Left ventricle myocardium inferior (tissue), 1 donor: ENCODE measurements at regions not wholly inside any gene's neighbourhood (a gene's known extent, or its start where the extent isn't known, plus 50 kb on each side); places are given as distances from the start of the nearest gene placed in this dataset.
A peak's percentile ranks its signal among the peaks of the same experiment; 100 is the strongest.

Source experiments
- DNase-seq: peaks from one replicate; pipeline ENCODE4 v3.0.0-alpha.2; 2020
- H3K27ac ChIP-seq: fragments of 200-600 bp; replicated peaks from 2 replicates; pipeline ENCODE4 v1.8.0; 2021
- H3K27me3 ChIP-seq: fragments of 200-600 bp; 2 replicates; pipeline ENCODE4 v1.8.0; 2021; ENCODE audit warnings: low read depth
- H3K36me3 ChIP-seq: fragments of 200-600 bp; 2 replicates; pipeline ENCODE4 v1.8.0; 2021
- H3K4me1 ChIP-seq: fragments of 200-600 bp; 2 replicates; pipeline ENCODE4 v1.8.0; 2021
- H3K4me3 ChIP-seq: fragments of 200-600 bp; 2 replicates; pipeline ENCODE4 v1.8.0; 2021; ENCODE audit warnings: mild to moderate bottlenecking, moderate library complexity
- H3K9me3 ChIP-seq: fragments of 200-600 bp; replicated peaks from 2 replicates; pipeline ENCODE4 v1.8.0; 2021
- CTCF ChIP-seq: fragments of 200-600 bp; IDR thresholded peaks from 2 replicates; pipeline ENCODE4 v1.8.0; 2021; ENCODE audit warnings: antibody characterized with exemption, mild to moderate bottlenecking, borderline replicate concordance
- intact Hi-C: fragments of 100-400 bp; cut with micrococcal nuclease; formaldehyde crosslinking; loops from one replicate; pipeline ENCODE4 v1.11.0; 2022
- donor health status: DM: no; HTN: yes; CAD: no; lungs with severe emphysema.

GRCh38 chr1:869499-870244, 54.1 kb upstream of the SAMD11 start:
- no peaks in the 10 kb centered on the region for H3K36me3 ChIP-seq
- intact Hi-C loops: no loop called here
- peak overlapping the region; percentile 52 for H3K4me3 ChIP-seq
- H3K4me1 ChIP-seq: peaks cover 20% of the 10 kb centered on the region
- H3K9me3 ChIP-seq: no peaks in the 10 kb centered on the region
- peaks cover 51% of the 10 kb centered on the region for H3K27me3 ChIP-seq
- H3K27ac ChIP-seq: no peak overlapping the region
- TF ChIP-seq CTCF: peak; percentile 88
- DNase-seq: peak; percentile 76
